ENCODE measurements at regions not wholly inside any gene's neighbourhood (a gene's known extent, or its start where the extent isn't known, plus 50 kb on each side); places are given as distances from the start of the nearest gene placed in this dataset.
A peak's percentile ranks its signal among the peaks of the same experiment; 100 is the strongest.

- H3K9me3 ChIP-seq: no peaks in the 10 kb centered on the region
- H3K4me3 ChIP-seq: no peak overlapping the region
- DNase-seq (no peak), ATAC-seq (no peak)
- peaks cover 0 to 5% (median 0%) of the 10 kb centered on the region in 3 donors for H3K27me3 ChIP-seq
- TF ChIP-seq, protein P1, sequence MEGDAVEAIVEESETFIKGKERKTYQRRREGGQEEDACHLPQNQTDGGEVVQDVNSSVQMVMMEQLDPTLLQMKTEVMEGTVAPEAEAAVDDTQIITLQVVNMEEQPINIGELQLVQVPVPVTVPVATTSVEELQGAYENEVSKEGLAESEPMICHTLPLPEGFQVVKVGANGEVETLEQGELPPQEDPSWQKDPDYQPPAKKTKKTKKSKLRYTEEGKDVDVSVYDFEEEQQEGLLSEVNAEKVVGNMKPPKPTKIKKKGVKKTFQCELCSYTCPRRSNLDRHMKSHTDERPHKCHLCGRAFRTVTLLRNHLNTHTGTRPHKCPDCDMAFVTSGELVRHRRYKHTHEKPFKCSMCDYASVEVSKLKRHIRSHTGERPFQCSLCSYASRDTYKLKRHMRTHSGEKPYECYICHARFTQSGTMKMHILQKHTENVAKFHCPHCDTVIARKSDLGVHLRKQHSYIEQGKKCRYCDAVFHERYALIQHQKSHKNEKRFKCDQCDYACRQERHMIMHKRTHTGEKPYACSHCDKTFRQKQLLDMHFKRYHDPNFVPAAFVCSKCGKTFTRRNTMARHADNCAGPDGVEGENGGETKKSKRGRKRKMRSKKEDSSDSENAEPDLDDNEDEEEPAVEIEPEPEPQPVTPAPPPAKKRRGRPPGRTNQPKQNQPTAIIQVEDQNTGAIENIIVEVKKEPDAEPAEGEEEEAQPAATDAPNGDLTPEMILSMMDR (IDR thresholded peaks at IDR 0.05 in 4 of 5, conservative IDR thresholded peaks at IDR 0.05 in 1 of 5): no peak
- no peak for TF ChIP-seq POLR2A (IDR thresholded peaks at IDR 0.05)
- intact Hi-C loops (cut with DNase I; ENCODE audit: low total_unique reads): no loop called here
- in situ Hi-C loops (cut with MboI; ENCODE audit: low sequenced_read_pairs in 4 of 4): no loop called here
- H3K4me1 ChIP-seq: no peaks in the 10 kb centered on the region
- H3K27ac ChIP-seq: no peak overlapping the region
- H3K36me3 ChIP-seq: no peaks in the 10 kb centered on the region
Observed at GRCh38 chrX:95974890-95975289, 709.8 kb upstream of the DIAPH2 start.

- Histone ChIP-seq H3K36me3 (no peaks in the 10 kb centered on the region), H3K4me1 (no peaks in the 10 kb centered on the region), H3K27me3 (no peaks in the 10 kb centered on the region), H3K4me3 (no peak overlapping the region), H3K9me3 (no peaks in the 10 kb centered on the region), H3K27ac (no peak overlapping the region)
- in situ Hi-C loops (cut with MboI; ENCODE audit: low sequenced_read_pairs in 4 of 4): no loop called here
- no peak for DNase-seq
- ATAC-seq: no peak
- intact Hi-C loops (cut with DNase I; ENCODE audit: low total_unique reads): no loop called here
- TF ChIP-seq, protein P1 (IDR thresholded peaks at IDR 0.05 in 4 of 5, conservative IDR thresholded peaks at IDR 0.05 in 1 of 5): no peak
- no peak for TF ChIP-seq POLR2A (IDR thresholded peaks at IDR 0.05)
Observed at GRCh38 chrX:95995583-95995982, 689.1 kb upstream of the DIAPH2 start.

DNA sequence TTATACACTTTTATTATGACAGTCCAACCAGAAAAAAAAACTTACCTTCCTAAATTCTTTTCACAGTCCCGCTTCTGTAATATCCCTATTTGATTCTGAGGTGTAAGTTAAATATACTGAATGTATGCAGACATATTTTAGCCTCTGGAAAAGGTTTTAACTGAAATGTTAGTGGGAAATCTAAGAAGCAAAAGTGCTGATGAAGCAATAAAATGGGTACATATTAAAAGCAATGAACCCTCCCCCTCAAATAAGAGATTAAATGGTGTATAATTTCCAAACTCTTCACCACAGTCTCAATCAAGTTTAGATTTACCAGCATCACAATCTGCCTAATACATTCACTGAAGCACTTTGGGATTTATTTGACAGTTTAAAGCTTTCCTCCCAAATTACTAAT, 688.3 kb upstream of the DIAPH2 start:
- no peak overlapping the region for H3K4me3 ChIP-seq
- intact Hi-C loops (cut with DNase I; ENCODE audit: low total_unique reads): no loop called here
- no peaks in the 10 kb centered on the region for H3K36me3 ChIP-seq
- in situ Hi-C loops (cut with MboI; ENCODE audit: low sequenced_read_pairs in 4 of 4): no loop called here
- no peak for TF ChIP-seq POLR2A (IDR thresholded peaks at IDR 0.05)
- TF ChIP-seq, protein P1 (IDR thresholded peaks at IDR 0.05 in 4 of 5, conservative IDR thresholded peaks at IDR 0.05 in 1 of 5): no peak
- H3K27me3 ChIP-seq: no peaks in the 10 kb centered on the region
- H3K27ac ChIP-seq: no peak overlapping the region
- H3K9me3 ChIP-seq: no peaks in the 10 kb centered on the region
- ATAC-seq (no peak), DNase-seq (no peak)
- no peaks in the 10 kb centered on the region for H3K4me1 ChIP-seq

GRCh38 chrX:96002431-96002830, 682.2 kb upstream of the DIAPH2 start:
- TF ChIP-seq, protein P1 (IDR thresholded peaks at IDR 0.05 in 4 of 5, conservative IDR thresholded peaks at IDR 0.05 in 1 of 5): no peak
- TF ChIP-seq POLR2A (IDR thresholded peaks at IDR 0.05): no peak
- ATAC-seq: no peak
- Histone ChIP-seq H3K27me3 (no peaks in the 10 kb centered on the region), H3K9me3 (no peaks in the 10 kb centered on the region), H3K36me3 (no peaks in the 10 kb centered on the region), H3K4me1 (no peaks in the 10 kb centered on the region), H3K4me3 (no peak overlapping the region), H3K27ac (no peak overlapping the region)
- DNase-seq: peak in 1 of 2 donors; percentile 1
- intact Hi-C loops (cut with DNase I; ENCODE audit: low total_unique reads) (no loop called here), in situ Hi-C loops (cut with MboI; ENCODE audit: low sequenced_read_pairs in 4 of 4) (no loop called here)

- intact Hi-C loops (cut with DNase I; ENCODE audit: low total_unique reads) (no loop called here), in situ Hi-C loops (cut with MboI; ENCODE audit: low sequenced_read_pairs in 4 of 4) (no loop called here)
- ATAC-seq: no peak
Observed at GRCh38 chrX:96004386-96004785, 680.3 kb upstream of the DIAPH2 start.

More at GRCh38 chrX:96004386-96004785, 680.3 kb upstream of the DIAPH2 start:
- Histone ChIP-seq H3K36me3 (no peaks in the 10 kb centered on the region), H3K4me1 (no peaks in the 10 kb centered on the region), H3K27ac (no peak overlapping the region), H3K27me3 (no peaks in the 10 kb centered on the region), H3K4me3 (no peak overlapping the region), H3K9me3 (no peaks in the 10 kb centered on the region)
- DNase-seq: no peak
- TF ChIP-seq POLR2A (IDR thresholded peaks at IDR 0.05): no peak
- TF ChIP-seq, protein P1 (IDR thresholded peaks at IDR 0.05 in 4 of 5, conservative IDR thresholded peaks at IDR 0.05 in 1 of 5): no peak
